ENCODE measurements at regions not wholly inside any gene's neighbourhood (a gene's known extent, or its start where the extent isn't known, plus 50 kb on each side); places are given as distances from the start of the nearest gene placed in this dataset.

- TF ChIP-seq ASH2L (IDR thresholded peaks at IDR 0.05; ENCODE audit: low read length) (no peak), SAP30 (IDR thresholded peaks at IDR 0.05; ENCODE audit: insufficient read depth, insufficient replicate concordance, low read length) (no peak), GABPA (IDR thresholded peaks at IDR 0.05; ENCODE audit: borderline replicate concordance, insufficient read depth, low read length) (no peak), BCL11A (IDR thresholded peaks at IDR 0.05; ENCODE audit: low read depth in 2 of 2, low read length in 2 of 2) (no peak), CREB1 (IDR thresholded peaks at IDR 0.05) (no peak), EP300 (IDR thresholded peaks at IDR 0.05; ENCODE audit: borderline replicate concordance in 1 of 2, low read depth in 2 of 2, low read length in 2 of 2) (no peak), SIX5 (IDR thresholded peaks at IDR 0.05; ENCODE audit: low read depth, low read length) (no peak), HDAC6 (IDR thresholded peaks at IDR 0.05; ENCODE audit: low read depth, low read length) (no peak), POU5F1 (IDR thresholded peaks at IDR 0.05; ENCODE audit: low read depth, low read length) (no peak)
Measured at GRCh38 chr9:134216961-134217360, 52.6 kb upstream of the RNU6ATAC start (continued).
